Activated CD8-positive, alpha-beta memory T cell treated with anti-CD3 and anti-CD28 coated beads for 4 hours (primary cell): ENCODE measurements at regions not wholly inside any gene's neighbourhood (a gene's known extent, or its start where the extent isn't known, plus 50 kb on each side); places are given as distances from the start of the nearest gene placed in this dataset.

Experiments
- DNase-seq, 2 donors: peaks; one replicate each; pipeline ENCODE4 v3.0.0-alpha.2; 2020; ENCODE audit warnings: low read depth in 2 of 2

DNA sequence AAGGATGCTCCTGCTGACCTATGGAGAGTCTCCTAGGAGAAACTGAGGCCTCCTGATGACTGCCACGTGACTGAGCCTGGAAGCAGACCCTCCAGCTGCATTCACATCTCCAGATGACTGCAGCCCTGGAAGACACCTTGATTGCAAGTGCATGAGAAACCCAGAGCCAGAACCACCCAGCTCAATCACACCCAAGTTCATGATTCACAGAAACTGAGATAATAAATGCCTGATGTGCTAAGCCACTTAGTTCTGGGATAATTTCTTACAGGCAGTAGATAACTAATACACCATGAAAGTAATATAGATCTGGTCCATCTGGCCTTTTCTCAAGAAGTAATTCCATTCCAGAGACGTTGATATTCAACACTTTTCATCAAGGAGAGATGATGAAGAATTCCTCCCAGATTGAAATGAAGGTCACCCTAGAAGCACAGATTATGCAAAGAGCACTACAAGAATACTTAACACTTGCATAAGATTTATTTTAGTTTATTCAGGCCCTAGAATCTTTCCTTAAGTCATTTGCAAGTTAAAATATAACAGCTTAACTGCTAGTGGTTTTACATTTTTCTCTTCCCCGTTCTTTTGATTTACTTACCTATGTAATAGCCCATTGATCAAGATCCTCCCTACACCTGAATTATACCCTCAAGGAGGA lies 208.2 kb upstream of the INHBA start:
- DNase-seq = no peak

DNA sequence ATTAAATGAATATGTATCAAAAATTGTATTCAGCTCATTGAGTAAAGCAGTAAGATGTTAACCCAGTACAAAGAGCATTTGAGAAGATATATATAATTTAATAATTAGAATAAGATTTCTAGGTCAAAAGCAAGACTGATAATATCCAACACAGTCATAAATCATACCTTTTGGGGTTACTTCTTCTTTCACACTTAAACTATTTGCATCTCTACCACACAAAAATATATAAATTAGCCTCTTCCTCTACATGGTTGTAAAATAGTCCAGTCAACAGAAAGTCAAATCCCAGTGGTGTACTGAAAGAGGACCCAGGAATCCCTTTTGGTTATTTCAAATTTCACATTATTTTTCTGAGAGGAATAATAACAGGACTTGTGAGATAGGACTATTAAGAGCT lies 204.6 kb upstream of the INHBA start:
- DNase-seq = no peak

- DNase-seq = no peak
These were observed 197.6 kb upstream of the INHBA start for GRCh38 chr7:41900532-41900931.

DNA sequence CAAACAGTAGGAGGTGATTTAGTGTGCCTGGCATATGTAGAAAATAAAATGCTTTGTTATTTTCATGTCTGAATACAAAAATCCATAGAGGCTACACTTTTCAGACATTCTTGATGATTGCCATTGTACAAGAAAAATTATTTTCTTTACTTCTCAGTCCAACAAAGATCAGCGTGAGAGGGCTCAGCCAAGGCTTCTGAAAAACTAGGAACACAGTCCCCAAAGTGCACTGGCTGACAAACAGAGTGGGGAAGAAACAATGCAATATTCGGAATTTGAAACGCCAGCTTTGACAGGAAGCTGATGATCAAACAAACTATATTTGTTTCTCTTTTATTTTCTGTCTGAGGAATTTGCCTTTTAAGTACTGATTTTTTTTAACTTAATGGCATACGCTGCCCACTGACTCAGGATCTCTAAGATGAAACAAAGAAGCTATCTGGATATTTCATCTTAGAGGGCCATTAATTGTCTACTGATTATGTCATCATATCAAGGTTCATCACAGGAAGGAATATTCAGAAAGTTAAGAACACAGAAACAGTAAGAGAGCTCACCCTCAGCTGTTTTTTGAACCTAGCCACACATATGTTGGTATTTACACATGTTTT lies 197.0 kb upstream of the INHBA start:
- no peak for DNase-seq

- DNase-seq = no peak
These were observed 190.8 kb upstream of the INHBA start for GRCh38 chr7:41893656-41894055.

DNA sequence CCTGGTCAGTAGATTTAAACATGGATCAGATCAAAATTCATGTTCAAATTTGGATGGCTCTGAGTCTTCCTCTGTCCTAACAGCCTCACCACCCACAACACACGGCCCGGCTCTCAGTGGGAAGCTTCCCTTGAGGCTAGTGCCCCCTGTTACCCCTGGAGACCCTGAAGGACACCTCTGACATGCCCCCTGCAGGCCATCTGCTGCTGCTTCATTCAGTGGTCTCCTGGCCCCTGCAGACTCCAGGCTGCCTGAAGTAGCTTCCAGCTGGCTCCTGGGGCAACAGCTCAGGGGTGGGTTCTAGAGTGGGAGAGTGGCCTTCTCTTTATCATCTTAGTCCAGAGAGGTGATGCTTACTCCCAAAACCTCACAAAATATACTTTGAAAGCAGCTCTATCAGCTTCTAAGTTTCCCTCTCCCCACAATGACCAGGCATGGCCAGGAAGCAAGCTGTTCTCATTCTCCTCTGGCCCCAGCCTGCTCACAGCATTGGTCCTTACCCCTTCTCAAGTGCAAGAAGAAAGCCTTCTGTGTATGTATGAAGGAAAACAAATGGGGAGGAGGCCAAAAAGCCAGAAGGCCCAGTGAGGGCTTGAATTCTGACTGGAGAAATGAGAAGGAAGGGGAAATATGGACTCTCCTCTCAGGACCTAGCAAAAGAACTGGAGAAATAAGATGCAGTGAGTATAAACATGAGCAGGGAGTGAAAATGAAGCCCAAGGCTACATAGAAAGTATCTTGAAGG lies 189.6 kb upstream of the INHBA start:
- no peak for DNase-seq

- DNase-seq = no peak
These were observed 189.1 kb upstream of the INHBA start for GRCh38 chr7:41891950-41892349.

DNA sequence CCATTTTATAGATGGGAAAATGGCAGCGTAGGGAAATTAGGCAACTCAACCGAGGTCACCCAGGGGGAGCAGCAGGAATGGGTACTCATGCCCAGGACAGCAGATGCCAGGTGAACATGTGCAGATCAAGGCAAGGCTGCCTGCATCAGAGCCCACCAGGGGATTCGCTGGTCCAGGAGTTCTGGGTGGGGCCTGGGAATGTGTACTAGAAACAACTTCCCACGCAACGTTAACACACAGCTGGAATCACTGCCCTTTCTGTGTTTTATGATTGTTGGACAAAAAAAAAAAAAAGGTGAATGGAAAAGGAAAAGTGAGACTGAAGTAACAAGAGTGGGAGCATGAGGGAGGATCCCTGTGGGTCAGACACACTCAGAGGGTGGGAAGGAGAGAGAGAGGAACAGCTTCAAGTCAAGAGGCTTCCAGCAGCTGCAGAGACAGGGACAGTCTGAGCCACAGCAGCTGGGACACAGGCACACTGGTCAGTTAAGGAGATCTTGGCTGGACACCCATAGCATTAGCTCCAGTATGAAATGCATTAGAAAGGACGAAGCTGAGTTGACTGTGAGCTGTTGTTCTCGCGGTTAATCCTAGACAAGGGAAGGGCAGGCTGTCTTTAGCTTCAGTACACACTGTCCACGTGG lies 187.9 kb upstream of the INHBA start:
- DNase-seq = no peak

DNA sequence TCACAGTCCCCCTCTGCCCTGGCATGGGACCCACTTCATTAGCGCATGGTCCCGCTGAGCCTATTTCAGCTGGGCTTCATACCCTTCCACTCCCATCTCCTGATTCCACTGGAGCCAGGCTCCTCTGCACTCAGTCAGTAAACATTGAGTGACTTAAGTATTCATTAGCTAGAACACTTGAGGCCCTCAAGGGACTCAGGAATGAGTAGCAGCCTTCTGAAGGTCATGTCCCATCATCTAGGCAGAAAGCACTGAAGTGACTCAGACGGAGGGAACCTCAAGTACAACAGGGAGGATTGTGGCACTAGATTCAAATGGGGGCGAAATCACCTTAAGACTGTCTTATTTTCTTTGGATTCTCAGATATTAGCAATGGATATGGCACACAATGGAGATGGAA lies 186.6 kb upstream of the INHBA start:
- no peak for DNase-seq

GRCh38 chr7:41889040-41889439 lies 186.2 kb upstream of the INHBA start:
- DNase-seq = no peak

- no peak for DNase-seq
These were observed 184.5 kb upstream of the INHBA start for GRCh38 chr7:41887416-41887815.

- DNase-seq = no peak
These were observed 184.0 kb upstream of the INHBA start for GRCh38 chr7:41886901-41887311.

GRCh38 chr7:41886262-41886900 lies 183.5 kb upstream of the INHBA start:
- DNase-seq = no peak

GRCh38 chr7:41885748-41886147 lies 182.9 kb upstream of the INHBA start:
- DNase-seq = no peak

DNA sequence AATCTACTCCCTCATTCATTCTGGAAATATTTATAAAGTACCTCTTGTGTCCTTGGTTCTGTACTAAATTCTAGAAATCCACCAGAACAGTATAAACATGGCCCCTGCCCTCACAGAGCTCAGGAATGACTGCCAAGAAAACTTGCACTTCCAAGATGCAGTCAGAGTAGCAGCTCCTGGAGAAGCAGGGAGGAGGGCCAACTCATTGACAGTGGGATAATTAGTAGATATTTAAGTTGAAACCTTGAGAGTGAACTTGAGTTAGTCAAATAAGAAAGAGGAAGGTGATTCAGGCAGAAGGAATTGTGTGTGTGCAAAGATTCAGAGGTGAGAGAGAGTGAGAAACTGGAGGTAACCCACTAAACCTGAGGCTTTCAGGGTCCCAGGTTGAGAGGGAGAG lies 182.2 kb upstream of the INHBA start:
- no peak for DNase-seq

- no peak for DNase-seq
These were observed 180.0 kb upstream of the INHBA start for GRCh38 chr7:41882745-41883420.

- DNase-seq = no peak
These were observed 179.4 kb upstream of the INHBA start for GRCh38 chr7:41882256-41882655.

- DNase-seq = peak; percentile 59 to 63
These were observed 178.6 kb upstream of the INHBA start for GRCh38 chr7:41881331-41882130.

- DNase-seq = no peak
These were observed 177.2 kb upstream of the INHBA start for GRCh38 chr7:41880107-41880506.

DNA sequence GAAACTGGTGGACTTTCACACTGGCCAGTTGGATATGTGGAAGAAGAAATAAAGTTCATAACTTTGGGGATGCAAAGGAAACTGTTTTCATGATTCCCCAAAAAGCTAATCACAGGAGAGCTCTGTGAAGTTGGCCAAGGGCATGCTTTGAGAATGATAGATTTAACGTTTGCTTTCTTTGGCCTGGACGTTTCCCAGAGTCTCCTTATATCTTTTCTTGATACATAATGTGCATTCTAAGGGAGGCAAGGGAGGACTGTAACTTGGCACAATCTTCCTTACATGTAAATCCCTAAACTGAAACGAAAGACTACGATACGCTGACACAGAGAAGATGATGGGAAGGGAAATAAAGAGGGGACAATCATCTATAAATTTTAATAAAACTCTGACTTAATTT lies 176.5 kb upstream of the INHBA start:
- no peak for DNase-seq
